Hematopoietic multipotent progenitor cell treated with erythropoietin and hydrocortisone succinate and interleukin-3 and kit ligand, for 8 days (in vitro differentiated cells): ENCODE measurements at regions not wholly inside any gene's neighbourhood (a gene's known extent, or its start where the extent isn't known, plus 50 kb on each side); places are given as distances from the start of the nearest gene placed in this dataset.

Experiments
- DNase-seq: peaks from one replicate; pipeline ENCODE4 v3.0.0-alpha.2; 2015

GRCh38 chr17:79340333-79341221 lies 266.0 kb downstream of the ENGASE start:
- no peak for DNase-seq

DNA sequence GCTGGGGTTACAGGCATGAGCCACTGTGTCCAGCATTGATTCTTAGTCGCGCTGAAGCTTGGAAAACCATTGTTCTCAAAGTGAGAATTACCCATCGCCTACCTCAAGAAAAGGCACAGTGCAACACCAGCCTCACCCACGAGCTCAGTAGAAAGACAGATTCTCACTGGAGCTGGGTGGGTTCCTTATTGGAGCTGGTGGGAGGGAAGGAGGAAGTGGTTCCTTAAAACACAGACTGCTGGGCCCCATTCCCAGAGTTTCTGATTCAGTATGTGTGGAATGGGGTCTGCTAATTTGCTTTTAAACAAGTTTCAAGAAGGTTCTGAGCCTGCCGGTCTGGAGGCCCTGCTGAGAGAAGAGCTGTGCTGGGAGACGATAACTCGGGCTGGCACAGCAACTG lies 264.7 kb downstream of the ENGASE start:
- no peak for DNase-seq

DNA sequence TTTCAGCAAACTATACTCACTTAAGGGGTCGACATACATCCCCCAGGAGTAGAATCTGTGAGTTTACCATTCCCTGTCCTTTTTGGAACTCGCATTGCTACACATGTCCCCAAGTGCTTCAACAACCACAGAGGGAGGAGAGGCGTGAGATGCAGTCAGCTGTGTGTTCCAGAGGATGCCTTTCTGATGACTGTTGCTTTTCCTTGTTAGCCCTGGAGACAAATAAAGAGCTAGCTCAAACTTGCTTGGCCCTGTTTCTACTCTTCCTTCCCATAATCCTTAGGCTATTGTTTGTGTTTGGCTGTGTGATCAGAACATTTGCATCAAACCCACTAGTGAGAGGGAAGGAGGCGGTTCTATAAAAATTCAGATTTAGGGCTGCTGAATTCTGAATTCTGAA lies 264.0 kb downstream of the ENGASE start:
- DNase-seq = no peak

- no peak for DNase-seq
Observed at GRCh38 chr17:79338152-79338551, 263.5 kb downstream of the ENGASE start.

DNA sequence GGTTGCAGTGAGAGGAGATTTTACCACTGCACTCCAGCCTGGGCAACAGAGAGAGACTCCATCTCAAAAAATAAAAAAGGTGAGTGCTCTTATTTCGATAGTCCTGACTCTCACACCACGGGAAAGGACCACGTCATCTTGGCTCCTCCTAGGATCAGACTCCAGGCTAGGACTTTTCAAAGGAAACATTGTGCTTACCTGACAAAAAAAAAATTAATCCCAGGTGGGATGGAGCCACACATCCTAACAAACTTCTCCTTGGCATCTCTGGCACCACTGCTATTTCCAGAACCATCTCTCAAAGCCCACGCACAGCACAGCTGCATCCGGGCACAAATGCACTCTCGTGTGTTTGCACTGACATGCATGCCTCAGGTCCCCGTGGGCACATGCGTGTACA lies 262.4 kb downstream of the ENGASE start:
- no peak for DNase-seq

DNA sequence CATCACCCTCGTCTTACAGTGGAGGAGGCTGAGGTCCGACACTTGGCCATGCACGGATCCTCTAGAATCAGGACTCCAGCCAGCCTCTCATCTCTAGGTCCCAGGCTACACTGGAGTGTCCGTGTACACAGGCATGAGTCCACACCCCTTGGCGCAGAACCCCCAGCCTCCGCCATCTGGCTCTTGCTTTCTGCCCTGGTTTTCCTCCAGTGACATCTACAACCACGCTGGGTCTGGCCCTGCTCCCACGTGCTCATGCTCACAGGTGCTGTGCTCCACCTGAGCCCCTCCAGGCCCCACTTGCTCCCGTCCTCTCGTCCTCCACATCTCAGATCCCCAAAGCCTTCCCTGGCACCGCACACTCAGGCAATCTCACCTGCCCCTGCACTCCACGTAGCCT lies 260.8 kb downstream of the ENGASE start:
- no peak for DNase-seq

DNA sequence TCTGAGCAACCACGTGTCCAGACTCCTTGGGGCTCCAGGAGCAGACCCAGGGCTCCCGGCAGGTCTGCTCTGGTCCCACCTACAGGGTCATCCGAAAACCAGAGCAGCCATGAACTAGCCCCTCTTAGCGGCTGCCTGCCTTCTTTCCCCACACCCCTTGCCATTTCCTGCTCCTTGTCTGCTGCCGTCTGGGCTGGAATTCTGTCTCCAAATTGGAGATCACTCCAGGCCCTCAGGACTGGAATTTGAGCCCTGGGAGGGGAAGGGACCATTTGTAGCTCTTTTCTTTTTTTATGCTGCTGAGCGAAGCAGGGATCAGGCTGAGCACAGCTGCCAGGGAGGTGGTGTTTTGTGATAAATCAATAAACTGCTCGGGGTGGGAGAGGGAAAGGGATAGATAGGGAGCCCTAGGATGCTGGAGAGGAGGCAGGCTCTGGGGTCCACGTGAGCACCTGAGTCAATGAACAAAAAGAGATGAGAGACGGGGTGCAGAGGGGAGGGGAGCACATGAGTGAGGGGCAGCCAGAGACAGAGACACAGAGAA lies 257.5 kb downstream of the ENGASE start:
- no peak for DNase-seq

DNA sequence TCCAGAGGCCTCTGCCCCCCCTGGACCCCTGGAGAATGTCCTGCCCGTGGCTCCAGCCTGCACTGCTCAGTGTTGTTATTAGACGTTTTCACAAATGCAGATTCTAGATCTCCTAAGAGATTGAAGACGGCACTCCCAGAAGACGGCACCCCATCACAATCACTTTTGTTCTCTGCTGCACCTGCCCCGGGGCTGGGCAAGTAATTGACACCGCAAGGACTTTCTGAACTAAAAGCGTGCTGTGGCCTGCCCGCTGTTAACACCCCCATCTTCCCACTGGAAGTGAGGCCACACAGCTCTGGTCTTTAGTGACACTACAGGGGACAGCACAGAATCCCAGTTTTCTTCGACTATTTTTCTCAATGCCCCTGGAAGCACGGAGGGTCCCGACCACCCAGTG lies 256.9 kb downstream of the ENGASE start:
- DNase-seq = no peak

GRCh38 chr17:79330696-79331095 lies 256.1 kb downstream of the ENGASE start:
- no peak for DNase-seq

DNA sequence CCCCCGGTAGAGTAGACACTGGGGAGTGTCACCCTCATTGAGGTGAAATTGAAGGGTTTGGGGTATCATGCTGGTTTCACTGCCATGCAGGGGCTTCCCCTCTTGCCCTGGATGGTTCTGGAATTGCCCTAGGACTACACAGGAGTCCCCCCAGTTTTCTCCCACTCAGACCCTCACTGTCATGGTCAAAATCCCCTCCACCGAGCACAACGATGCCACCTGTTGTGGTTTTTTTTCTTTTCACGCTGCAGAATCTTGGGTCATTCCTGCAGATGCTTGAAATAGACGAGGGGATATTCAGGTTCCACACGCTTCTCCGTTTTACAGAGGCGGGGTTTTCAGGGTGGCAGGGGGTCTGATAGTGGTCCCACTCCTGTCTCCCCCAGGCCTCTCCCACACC lies 255.6 kb downstream of the ENGASE start:
- DNase-seq = no peak

GRCh38 chr17:79326814-79327213 lies 252.2 kb downstream of the ENGASE start:
- DNase-seq = no peak

GRCh38 chr17:79325709-79326430 lies 251.2 kb downstream of the ENGASE start:
- DNase-seq = no peak

DNA sequence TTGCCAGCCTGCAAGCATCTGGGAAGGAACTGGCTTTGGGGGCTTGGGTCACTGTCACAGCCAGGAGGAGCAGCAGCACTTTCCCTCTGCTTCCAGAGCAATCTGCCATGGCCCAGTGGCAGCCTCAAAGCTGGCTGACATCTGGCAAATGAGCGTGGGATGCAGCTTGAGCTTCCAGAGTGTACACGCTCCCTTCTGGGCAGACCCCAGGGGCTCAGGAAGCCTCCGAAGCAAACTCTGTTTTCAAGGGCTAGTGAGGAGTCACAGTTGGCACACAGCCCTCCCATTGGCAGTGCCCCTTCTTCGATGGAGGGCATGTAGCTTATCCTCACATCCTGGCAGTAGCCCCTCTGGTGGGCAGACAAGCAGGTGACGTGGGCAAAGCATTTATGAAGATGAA lies 249.6 kb downstream of the ENGASE start:
- DNase-seq = no peak

DNA sequence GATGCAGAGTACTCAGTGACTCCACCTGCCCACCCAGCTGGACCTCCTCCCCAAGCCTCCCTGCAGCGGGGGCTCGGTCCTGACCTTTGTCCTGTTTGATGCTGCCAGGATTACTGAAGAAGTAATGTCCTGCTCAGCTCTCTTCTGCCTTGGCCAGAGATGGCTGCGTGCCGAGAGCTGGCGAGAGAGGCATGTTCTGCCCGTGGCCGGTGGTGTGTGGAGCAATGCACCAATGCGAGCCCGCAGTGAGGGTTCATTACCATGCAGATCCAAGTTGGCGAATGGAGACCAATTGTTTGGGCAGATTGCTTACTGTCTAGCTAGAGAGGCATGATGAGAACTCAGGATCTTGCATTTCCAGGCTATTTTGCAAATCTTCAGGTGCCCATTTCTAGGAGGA lies 248.9 kb downstream of the ENGASE start:
- no peak for DNase-seq

- DNase-seq = no peak
Observed at GRCh38 chr17:79322211-79323123, 247.8 kb downstream of the ENGASE start.

DNA sequence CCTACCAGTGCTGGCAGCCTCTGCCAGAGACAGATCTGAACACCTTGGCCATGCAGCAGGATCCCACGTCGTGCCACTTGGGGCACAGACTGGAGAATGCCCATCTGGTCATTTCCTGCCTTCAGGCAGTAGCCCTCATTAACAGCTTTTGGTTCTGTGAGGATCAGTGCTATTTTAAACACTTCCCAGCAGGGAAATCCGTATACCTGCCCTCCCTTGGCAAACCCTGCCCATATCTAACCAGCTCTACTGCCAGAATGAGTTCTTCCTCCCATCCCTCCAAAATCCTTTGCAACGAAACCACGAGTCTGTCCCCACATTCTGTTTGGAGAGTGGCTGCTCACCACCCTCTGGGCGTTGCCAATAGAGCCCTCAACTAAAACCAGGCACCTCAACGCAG lies 245.7 kb downstream of the ENGASE start:
- no peak for DNase-seq

DNA sequence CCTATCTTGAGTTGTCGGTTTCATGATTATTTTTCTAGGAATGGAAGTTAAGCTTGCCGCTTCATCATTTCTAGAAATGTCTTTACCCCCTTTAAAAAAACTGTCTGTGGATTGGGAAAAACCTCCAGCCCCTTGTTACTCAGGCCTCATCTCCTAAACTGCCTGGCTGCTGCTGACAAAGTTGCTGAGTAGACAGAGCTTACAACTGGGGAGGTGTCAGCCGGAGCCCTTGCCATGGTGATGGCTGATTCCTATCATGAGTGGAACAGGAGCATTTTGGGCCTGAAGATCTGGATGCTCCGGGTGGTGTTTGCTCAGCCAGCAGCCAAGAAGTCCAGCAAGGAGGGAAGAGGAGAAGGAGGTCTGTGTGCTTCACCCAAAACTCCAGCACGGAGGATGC lies 243.3 kb downstream of the ENGASE start:
- DNase-seq = no peak

- no peak for DNase-seq
Observed at GRCh38 chr17:79316805-79317204, 242.2 kb downstream of the ENGASE start.

DNA sequence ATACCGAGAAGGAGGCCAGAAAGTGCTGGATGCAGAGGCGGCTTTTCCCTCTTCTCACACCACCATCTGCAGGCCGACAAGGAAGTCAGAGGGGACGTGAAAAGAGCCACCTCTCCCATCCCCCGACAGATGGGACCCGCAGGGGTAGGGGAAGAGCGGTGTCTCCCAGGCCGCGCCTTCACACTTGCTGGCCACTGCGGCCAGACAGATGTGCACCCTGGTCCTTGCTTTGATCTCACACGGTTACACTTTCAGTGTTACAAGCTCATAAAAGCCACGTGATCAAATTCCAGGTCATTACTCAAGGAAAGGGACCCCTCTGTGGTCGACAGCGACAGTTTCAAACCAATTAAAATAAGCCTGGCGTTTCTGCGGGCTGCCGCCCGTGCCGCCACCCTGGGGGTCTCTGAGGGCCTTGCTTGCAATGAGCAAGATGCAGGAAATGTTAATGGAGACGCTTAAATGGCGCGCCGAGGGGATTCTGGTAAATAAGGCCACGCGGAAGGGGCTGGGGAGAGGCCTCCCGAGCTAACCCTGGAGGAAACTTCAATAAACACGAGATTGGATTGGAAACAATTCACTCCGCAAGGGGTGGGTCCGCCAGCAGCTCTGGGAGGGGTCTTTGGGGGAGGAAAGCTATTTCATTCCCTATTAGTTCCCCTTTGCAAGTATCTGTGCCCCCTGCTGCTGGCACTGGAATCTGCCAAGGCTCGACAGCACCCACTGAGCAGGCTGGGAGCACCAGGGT lies 240.9 kb downstream of the ENGASE start:
- no peak for DNase-seq

- no peak for DNase-seq
Observed at GRCh38 chr17:79314617-79315357, 240.2 kb downstream of the ENGASE start.

DNA sequence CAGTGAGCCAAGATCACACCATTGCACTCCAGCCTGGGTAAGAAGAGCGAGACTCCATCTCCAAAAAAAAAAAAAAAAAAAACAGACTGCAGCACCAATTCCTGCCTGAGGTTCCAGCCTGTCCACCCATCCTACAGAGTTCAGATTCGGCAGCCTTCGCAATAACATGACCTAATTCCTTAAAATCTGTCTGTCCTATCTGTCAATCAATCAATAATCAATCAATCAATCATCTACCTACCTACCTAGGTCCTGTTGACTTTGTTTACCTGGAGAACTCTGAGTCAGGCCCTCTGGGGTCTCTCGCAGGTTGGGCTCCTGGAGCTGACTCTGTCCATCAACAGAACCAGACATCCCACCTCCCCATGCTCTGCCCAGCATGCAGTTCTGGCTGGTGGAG lies 236.7 kb downstream of the ENGASE start:
- no peak for DNase-seq
